SK-N-SH treated with all-trans-retinoic acid at 6 μM for 48 hours (cell line): ENCODE measurements at regions not wholly inside any gene's neighbourhood (a gene's known extent, or its start where the extent isn't known, plus 50 kb on each side); places are given as distances from the start of the nearest gene placed in this dataset.

ENCODE experiments used
- ATAC-seq: fragments of 200-7000 bp; cut with Tn5 transposase; 3 replicates; pipeline ENCODE4 v1.9.1; 2020; ENCODE audit warnings: mild to moderate bottlenecking, moderate library complexity
- ARNTL ChIP-seq: fragments of 450-650 bp; formaldehyde crosslinking; IDR thresholded peaks from 2 replicates; pipeline ENCODE4 v1.5.0; 2020; ENCODE audit warnings: low read depth, mild to moderate bottlenecking, moderate library complexity, borderline replicate concordance
- BACH2 ChIP-seq: fragments of 250-450 bp; sonication (Bioruptor Pico); IDR thresholded peaks from 2 replicates; pipeline ENCODE4 v1.9.0; 2021; ENCODE audit warnings: mild to moderate bottlenecking, borderline replicate concordance
- CSDC2 ChIP-seq: fragments of 250-450 bp; sonication (Bioruptor Pico); IDR thresholded peaks from 2 replicates; pipeline ENCODE4 v1.5.0; 2020; ENCODE audit warnings: mild to moderate bottlenecking, moderate library complexity
- CSRNP3 ChIP-seq: fragments of 250-450 bp; sonication (Bioruptor Pico); IDR thresholded peaks from 2 replicates; pipeline ENCODE4 v1.5.1; 2021; ENCODE audit warnings: mild to moderate bottlenecking, moderate library complexity
- ESRRG ChIP-seq: fragments of 250-450 bp; sonication (Bioruptor Pico); IDR thresholded peaks from 2 replicates; pipeline ENCODE4 v1.6.1; 2021; ENCODE audit warnings: mild to moderate bottlenecking
- GLIS3 ChIP-seq: fragments of 250-450 bp; sonication (Bioruptor Pico); IDR thresholded peaks from 2 replicates; pipeline ENCODE4 v1.5.0; 2020; ENCODE audit warnings: mild to moderate bottlenecking, moderate library complexity
- ISL1 ChIP-seq: fragments of 250-450 bp; sonication (Bioruptor Pico); IDR thresholded peaks from 2 replicates; pipeline ENCODE4 v2.1.2; 2022; ENCODE audit warnings: mild to moderate bottlenecking, moderate library complexity
- OSR1 ChIP-seq: fragments of 250-450 bp; sonication (Bioruptor Pico); IDR thresholded peaks from 2 replicates; pipeline ENCODE4 v1.8.0; 2022; ENCODE audit warnings: moderate library complexity, mild to moderate bottlenecking, inconsistent platforms
- PATZ1 ChIP-seq: fragments of 250-450 bp; sonication (Bioruptor Pico); IDR thresholded peaks from 2 replicates; pipeline ENCODE4 v1.8.0; 2020; ENCODE audit warnings: mild to moderate bottlenecking, moderate library complexity, borderline replicate concordance
- PPARA ChIP-seq: fragments of 250-450 bp; sonication (Bioruptor Pico); IDR thresholded peaks from 2 replicates; pipeline ENCODE4 v1.5.0; 2020; ENCODE audit warnings: mild to moderate bottlenecking, borderline replicate concordance
- RARB ChIP-seq: fragments of 250-450 bp; sonication (Bioruptor Pico); IDR thresholded peaks from 2 replicates; pipeline ENCODE4 v1.8.0; 2021; ENCODE audit warnings: mild to moderate bottlenecking, moderate library complexity
- SNAI2 ChIP-seq: fragments of 250-450 bp; sonication (Bioruptor Pico); IDR thresholded peaks from 2 replicates; pipeline ENCODE4 v1.5.0; 2020; ENCODE audit warnings: mild to moderate bottlenecking, moderate library complexity
- TCF4 ChIP-seq: fragments of 250-450 bp; sonication (Bioruptor Pico); IDR thresholded peaks from 2 replicates; pipeline ENCODE4 v1.8.0; 2021; ENCODE audit warnings: mild to moderate bottlenecking, moderate library complexity, borderline replicate concordance
- TOX ChIP-seq: fragments of 250-450 bp; sonication (Bioruptor Pico); IDR thresholded peaks from 2 replicates; pipeline ENCODE4 v1.8.0; 2021; ENCODE audit warnings: mild to moderate bottlenecking, moderate library complexity, borderline replicate concordance
- ZFP3 ChIP-seq: fragments of 250-450 bp; sonication (Bioruptor Pico); IDR thresholded peaks from 2 replicates; pipeline ENCODE4 v1.5.0; 2020; ENCODE audit warnings: mild to moderate bottlenecking, moderate library complexity
- ZFP30 ChIP-seq: fragments of 450-650 bp; formaldehyde crosslinking; IDR thresholded peaks from 2 replicates; pipeline ENCODE4 v1.5.0; 2022; ENCODE audit warnings: mild to moderate bottlenecking, moderate library complexity
- ZNF565 ChIP-seq: fragments of 450-650 bp; formaldehyde crosslinking; conservative IDR thresholded peaks from 2 replicates; pipeline ENCODE4 v1.5.0; 2020; ENCODE audit warnings: low read depth, mild to moderate bottlenecking, moderate library complexity
- ZNF70 ChIP-seq: fragments of 450-650 bp; formaldehyde crosslinking; IDR thresholded peaks from 2 replicates; pipeline ENCODE4 v1.5.0; 2020; ENCODE audit warnings: mild to moderate bottlenecking, moderate library complexity
- ZNF8 ChIP-seq: fragments of 450-650 bp; formaldehyde crosslinking; IDR thresholded peaks from 2 replicates; pipeline ENCODE4 v1.5.0; 2020; ENCODE audit warnings: mild to moderate bottlenecking, moderate library complexity
- TF ChIP-seq, protein P1 (sequence below): fragments of 250-450 bp; sonication (Bioruptor Pico); IDR thresholded peaks from 2 replicates; pipeline ENCODE4 v1.5.1; 2020; ENCODE audit warnings: low read depth, mild to moderate bottlenecking, moderate library complexity
- TF ChIP-seq, protein P2 (sequence below): fragments of 250-450 bp; sonication (Bioruptor Pico); IDR thresholded peaks from 2 replicates; pipeline ENCODE4 v1.5.0; 2020; ENCODE audit warnings: mild to moderate bottlenecking, moderate library complexity

DNA sequence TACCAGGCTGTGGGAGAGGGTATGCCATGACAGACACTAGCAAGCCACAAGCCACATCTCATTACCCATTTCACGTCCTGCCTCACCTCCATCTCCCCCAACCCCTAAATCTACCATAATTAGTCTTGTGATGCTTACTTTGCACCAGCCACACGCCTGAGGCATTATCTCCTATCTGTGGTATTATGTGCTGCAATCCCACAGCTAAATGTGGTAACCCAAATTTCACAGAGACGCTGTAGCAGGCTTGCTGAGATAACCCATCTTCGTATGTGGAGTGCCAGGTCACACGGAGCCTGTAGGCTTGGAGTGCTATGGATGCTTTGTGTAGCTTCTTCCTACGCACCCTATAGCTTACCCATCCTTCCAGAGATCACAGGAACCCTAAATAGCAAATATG, 256.7 kb upstream of the KCNH8 start:
- ATAC-seq: no peak
- TF ChIP-seq SNAI2 (CRISPR knock-in tag) (no peak), TCF4 (CRISPR knock-in tag) (no peak), TOX (CRISPR knock-in tag) (no peak), ZNF565 (CRISPR knock-in tag) (no peak), GLIS3 (CRISPR knock-in tag) (no peak), ISL1 (CRISPR knock-in tag) (no peak)

DNA sequence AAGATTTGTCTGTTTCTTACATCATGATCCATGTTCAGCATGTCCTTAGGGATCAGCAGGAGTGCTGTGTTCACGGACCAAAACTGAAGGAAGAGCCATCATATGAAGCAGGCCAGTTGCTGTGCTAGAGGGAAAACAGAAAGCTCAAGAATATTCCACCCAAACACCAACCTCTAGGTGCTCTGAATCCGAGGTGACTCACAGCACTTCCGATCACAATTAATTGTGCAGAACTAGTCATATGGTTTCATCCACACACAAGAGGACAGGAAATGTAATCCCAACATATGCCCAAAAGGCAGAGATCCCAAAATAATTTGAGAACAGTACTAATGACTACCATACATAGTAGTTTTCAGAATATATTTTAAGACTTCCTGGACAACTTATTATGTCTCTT, 257.9 kb upstream of the KCNH8 start:
- ATAC-seq: no peak
- TF ChIP-seq ARNTL: no peak
- TF ChIP-seq ZFP30 (CRISPR knock-in tag): no peak
- TF ChIP-seq CSDC2 (CRISPR knock-in tag): no peak
- no peak for TF ChIP-seq ZNF565 (CRISPR knock-in tag)
- no peak for TF ChIP-seq ZFP3 (CRISPR knock-in tag)
- no peak for TF ChIP-seq ISL1 (CRISPR knock-in tag)
- no peak for TF ChIP-seq ZNF8 (CRISPR knock-in tag)
- TF ChIP-seq BACH2 (CRISPR knock-in tag): no peak
- no peak for TF ChIP-seq TCF4 (CRISPR knock-in tag)
- no peak for TF ChIP-seq OSR1 (CRISPR knock-in tag)
- TF ChIP-seq, protein P1, sequence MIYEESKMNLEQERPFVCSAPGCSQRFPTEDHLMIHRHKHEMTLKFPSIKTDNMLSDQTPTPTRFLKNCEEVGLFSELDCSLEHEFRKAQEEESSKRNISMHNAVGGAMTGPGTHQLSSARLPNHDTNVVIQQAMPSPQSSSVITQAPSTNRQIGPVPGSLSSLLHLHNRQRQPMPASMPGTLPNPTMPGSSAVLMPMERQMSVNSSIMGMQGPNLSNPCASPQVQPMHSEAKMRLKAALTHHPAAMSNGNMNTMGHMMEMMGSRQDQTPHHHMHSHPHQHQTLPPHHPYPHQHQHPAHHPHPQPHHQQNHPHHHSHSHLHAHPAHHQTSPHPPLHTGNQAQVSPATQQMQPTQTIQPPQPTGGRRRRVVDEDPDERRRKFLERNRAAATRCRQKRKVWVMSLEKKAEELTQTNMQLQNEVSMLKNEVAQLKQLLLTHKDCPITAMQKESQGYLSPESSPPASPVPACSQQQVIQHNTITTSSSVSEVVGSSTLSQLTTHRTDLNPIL (CRISPR knock-in tag): no peak
- no peak for TF ChIP-seq PATZ1 (CRISPR knock-in tag)
- TF ChIP-seq, protein P2, sequence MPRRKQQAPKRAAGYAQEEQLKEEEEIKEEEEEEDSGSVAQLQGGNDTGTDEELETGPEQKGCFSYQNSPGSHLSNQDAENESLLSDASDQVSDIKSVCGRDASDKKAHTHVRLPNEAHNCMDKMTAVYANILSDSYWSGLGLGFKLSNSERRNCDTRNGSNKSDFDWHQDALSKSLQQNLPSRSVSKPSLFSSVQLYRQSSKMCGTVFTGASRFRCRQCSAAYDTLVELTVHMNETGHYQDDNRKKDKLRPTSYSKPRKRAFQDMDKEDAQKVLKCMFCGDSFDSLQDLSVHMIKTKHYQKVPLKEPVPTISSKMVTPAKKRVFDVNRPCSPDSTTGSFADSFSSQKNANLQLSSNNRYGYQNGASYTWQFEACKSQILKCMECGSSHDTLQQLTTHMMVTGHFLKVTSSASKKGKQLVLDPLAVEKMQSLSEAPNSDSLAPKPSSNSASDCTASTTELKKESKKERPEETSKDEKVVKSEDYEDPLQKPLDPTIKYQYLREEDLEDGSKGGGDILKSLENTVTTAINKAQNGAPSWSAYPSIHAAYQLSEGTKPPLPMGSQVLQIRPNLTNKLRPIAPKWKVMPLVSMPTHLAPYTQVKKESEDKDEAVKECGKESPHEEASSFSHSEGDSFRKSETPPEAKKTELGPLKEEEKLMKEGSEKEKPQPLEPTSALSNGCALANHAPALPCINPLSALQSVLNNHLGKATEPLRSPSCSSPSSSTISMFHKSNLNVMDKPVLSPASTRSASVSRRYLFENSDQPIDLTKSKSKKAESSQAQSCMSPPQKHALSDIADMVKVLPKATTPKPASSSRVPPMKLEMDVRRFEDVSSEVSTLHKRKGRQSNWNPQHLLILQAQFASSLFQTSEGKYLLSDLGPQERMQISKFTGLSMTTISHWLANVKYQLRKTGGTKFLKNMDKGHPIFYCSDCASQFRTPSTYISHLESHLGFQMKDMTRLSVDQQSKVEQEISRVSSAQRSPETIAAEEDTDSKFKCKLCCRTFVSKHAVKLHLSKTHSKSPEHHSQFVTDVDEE: no peak
- no peak for TF ChIP-seq ESRRG
- TF ChIP-seq RARB (CRISPR knock-in tag): no peak
- TF ChIP-seq, all 23 proteins: peak for 0

- TF ChIP-seq BACH2 (CRISPR knock-in tag) (no peak), ZFP30 (CRISPR knock-in tag) (no peak), ESRRG (no peak), RARB (CRISPR knock-in tag) (no peak), ISL1 (CRISPR knock-in tag) (no peak), ZNF70 (no peak), CSRNP3 (CRISPR knock-in tag) (no peak), ZFP3 (CRISPR knock-in tag) (no peak), CSDC2 (CRISPR knock-in tag) (no peak), PPARA (CRISPR knock-in tag) (no peak), ZNF565 (CRISPR knock-in tag) (no peak), SNAI2 (CRISPR knock-in tag) (no peak), TOX (CRISPR knock-in tag) (no peak), ARNTL (no peak), PATZ1 (CRISPR knock-in tag) (no peak), GLIS3 (CRISPR knock-in tag) (no peak)
- TF ChIP-seq, protein P1 (CRISPR knock-in tag): no peak
- TF ChIP-seq, protein P2: no peak
- no peak for ATAC-seq
These were observed 259.5 kb upstream of the KCNH8 start for GRCh38 chr3:18888819-18889218.
